HG02642 (cell line): ENCODE measurements at regions not wholly inside any gene's neighbourhood (a gene's known extent, or its start where the extent isn't known, plus 50 kb on each side); places are given as distances from the start of the nearest gene placed in this dataset.
"Not testable (repeated sequence)": the region's sequence is repeated elsewhere in the genome, so short reads cannot be mapped to it uniquely, and the experiment has no call there.

Experiments used
- ATAC-seq: cut with Tn5 transposase; IDR thresholded peaks from one replicate; pipeline ENCODE4 v1.9.1; 2021; ENCODE audit warnings: mild to moderate bottlenecking; ENCODE audit not compliant: unreplicated experiment, poor library complexity

DNA sequence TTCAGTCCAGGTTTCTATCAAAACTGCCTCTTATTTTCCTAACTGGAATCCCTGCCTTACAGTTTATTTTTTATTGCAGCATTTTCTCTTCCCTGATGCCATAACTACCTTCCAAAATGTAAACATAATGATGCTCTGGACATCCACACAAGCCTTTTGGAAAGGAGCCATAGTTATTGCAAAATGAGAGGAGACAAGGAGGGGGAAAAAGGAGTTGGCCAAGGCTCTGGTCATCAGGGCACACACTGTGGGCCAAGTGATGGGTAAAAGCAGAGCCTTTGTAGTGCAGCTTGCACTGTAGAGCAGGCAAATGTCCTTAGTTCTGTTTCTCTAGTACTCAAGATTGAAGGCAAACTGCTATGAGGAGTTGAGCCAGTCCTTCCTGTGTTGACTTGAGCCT, 289.3 kb upstream of the MTPN start:
- no peak for ATAC-seq

DNA sequence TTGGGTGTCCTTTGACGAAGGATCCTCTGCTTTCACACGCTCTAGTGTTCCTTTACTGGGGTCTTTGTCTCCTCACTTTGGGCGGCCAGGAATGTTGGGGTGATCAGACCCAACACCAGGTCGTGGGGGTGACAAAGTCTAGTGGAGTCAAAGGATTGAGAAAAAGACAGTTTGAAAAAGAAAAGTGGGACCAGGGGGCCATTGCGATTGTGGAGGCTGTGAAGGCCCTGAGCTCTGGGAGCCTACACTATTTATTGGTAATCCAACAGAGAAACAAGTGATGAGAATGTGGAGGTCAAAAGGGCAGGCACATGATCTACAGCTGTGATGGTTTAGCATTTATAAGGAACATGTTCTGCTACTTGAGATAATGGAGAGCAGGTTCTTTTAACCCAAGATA, 287.1 kb upstream of the MTPN start:
- not testable (repeated sequence) for ATAC-seq

DNA sequence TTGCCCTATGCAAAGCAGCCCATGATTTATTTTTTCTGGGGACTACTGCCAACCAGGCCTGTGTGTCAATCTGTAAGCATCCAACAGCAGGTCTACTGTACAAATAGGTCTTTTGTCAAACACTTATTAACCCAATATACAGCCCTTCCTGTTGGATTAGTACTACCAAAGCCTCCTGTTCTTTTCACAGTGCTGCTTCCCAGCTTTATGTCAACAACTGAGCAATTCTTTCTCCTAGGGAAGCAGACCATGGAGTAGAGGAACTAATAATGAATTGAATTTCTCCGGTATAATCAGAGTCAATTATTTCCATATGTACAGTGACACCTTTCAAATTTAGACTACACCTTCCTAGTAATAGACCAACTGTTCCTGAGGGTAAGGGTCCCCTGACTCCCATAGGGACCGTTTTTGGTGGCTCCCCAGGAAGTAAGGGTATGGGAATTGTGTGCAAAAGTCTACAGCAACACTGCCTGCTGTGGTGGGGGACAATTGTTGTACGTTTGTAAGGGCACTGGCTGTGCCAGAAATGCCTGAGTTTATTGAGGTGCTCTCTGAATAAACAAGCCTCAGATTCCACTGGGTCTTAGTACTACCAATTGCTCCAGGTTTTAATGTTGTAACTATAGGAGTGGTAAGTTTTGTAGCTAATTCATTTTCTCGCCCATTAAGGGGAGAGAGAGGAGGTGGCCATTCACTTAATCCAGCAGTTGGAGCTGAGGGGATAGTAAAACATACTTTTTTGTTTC, 286.1 kb upstream of the MTPN start:
- ATAC-seq = not testable (repeated sequence)

DNA sequence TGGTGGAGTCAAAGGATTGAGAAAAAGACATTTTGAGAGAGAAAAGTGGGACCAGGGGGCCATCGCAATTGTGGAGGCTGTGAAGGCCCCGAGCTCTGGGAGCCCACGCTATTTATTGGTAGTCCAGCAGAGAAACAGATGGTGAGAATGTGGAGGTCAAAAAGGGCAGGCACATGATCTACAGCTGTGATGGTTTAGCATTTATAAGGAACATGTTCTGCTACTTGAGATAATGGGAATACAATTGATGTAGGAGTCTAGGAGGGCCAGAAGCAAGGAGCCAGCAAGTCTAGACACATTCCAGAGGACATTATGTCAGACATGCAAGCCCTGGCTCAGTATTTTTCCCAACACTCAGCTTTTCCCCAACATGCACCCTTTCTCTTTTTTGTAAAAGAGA, 283.4 kb upstream of the MTPN start:
- not testable (repeated sequence) for ATAC-seq

DNA sequence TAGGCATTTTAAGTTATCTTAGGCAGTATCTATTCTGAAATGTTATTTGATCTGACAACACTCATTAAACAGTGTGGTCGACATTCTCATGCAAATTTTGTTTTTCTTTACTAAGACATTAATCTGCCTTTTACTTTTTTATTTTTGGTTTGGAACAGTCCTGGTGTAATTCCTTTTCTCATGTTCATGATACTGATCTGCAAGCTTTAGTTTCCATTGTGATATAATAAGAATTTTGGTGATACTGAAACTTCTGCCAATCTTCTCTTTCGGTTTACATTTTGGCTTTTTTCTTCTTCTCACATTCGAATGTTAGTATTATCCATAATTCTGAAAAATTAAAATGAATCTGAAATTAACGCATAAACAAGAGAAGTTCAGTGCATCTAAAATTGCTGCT, 281.9 kb upstream of the MTPN start:
- ATAC-seq = no peak

DNA sequence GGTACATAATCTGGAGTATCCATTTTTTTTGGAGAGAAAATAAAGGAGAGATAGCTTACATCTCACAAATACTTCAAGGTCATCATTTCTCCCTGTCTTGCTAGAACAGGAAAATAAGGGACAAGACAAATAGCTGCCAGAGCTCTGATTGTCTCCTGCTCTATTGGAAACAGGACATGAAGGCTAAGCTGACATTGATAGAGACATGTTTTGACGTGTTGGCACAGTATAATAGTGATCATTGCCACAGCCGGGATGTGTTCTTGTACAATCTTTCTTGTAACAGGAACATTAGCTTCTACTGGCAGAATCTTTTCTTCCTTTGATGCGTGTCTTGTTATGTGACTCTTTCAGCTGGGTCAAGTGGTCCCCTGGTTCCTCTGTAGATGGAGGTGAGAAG, 279.3 kb upstream of the MTPN start:
- ATAC-seq = no peak

DNA sequence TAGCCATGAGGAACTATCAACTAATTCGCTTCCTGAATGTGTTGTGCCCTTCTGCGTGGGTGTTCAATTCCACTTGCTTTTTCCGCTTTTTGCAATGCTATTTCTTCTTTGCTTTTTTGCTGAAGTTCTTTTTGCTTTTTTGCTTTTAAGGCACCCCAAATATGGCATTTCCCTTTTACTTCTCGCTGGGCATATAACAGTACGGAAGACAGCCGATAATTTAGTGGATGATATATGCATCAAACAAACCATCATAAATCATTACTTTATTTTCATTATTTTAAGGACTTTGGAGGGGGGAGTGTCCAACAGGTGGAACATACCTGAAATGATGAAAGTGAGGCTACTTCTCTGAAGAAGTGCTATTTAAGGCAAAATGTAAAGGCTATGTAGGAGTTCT, 277.0 kb upstream of the MTPN start:
- ATAC-seq = no peak

DNA sequence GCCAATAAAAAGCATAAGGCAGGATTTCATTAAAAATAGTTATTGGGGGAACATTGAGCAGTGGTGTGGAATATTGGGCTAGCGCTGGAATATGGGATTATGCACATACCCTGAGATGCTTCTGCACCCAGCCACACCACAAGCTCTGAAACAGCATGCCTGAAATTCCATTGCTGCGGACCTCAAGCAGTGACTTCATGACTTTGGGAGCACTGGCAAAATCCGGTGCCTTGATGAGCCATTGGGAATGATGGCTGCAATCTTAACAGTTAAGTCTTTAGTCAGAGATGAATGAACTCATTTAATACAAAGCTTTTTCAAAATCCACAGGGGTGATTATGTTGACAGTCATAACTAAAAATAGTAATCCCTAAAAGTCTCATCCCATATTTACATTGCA, 274.7 kb upstream of the MTPN start:
- ATAC-seq = no peak

DNA sequence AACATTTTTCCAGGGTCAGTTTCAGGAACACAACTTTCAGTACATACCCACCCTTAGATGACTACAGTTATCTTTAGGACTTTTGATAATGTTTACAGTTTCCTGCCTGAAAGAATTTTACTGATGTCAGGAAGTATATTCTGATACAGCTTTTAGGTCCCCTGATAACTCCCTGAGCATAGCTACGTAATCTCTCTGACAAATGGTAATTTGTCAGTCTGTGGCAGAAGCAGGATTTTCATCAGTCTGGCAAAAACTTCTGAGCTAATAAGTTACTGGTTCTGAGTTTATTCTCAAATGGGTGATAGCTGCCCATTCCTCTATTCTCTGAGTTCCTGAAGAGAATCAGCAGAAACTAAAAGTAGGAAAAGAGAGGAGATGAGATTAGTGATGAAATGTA, 270.1 kb upstream of the MTPN start:
- no peak for ATAC-seq

DNA sequence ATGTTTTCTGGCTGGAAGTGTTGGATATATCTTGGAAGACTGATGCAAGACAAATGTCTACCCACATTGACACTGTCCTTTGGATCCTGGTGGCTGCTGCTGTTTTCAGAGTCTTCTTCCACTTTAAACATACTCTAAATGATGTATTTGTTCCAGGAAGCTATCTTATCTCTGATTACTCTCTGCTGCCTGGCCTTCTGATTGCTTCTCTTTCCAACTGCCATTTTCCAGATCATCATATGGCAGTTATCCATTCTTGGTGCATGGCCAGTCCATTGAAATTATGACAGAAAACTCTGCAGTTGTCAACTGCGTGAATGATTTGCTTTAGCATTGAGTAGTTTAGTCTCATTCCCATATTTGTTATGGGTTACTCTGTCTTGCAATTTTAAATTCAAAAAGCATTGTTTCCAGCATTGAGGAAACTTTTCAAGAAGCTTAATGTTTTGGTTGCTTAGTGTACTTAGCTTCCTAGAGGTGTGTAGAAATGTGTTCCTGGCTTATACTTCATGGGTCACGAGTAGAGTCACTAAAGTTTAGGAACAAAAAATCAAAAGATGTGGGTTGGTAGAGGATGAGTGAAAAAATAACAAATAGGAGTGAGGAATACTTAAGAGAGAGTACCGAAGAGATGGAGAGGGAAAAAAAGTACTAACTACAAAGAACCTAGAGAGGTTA, 268.3 kb upstream of the MTPN start:
- no peak for ATAC-seq

DNA sequence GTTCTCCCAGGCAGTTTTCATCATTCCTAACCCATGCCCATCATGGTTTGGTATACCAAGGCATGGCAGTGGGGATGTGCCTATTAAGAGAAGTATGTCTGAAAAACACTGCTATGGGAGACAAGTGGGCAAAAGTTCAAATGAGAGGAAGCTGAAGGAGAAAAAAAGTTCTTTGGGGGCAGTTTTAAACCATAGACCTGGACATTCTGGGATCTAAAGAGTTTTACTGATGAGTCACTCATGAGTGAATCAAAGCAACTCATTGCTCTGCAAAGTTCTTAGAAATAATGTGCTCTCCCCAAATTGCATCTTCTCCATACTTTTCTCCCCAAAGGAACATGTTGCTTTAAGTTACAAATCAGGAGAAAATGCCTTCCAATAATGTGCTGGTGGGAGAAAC, 256.9 kb upstream of the MTPN start:
- ATAC-seq = no peak

DNA sequence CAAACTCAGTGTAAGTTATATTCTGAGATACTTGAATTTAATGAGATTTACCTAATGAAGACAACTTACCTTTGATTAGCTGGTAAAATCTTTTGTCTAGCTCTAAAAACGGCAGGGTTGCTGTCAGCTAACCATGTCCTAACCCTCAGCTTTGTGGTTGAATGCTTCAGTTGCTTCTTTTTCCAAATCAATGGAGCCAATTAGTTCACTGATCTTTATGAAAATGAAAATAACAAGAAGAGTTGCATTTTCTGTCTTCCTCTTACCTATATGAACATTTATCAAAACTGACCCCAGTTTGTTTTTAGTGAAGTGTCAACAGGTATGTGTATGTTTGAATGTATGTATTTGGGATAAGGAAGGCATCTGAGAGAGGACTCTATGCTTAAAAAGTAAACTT, 253.1 kb upstream of the MTPN start:
- ATAC-seq = no peak

DNA sequence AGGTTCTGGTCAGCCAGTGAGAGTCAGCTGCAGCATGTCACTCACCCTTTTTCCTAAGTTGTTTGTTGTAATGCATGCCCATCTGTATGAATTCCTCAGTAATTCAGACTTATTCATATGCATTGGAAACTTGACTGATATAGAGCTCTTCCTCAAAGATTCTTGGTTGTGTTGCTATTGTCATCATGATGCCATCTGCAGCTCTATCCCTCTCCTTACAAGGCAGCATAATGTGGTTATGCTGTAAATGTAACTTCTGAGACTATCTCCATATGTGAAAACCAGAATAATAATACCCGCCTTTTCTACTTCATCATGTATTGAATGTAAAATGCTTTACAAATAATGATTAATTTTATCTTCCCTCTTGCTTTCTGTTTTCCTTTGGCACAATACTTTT, 252.6 kb upstream of the MTPN start:
- no peak for ATAC-seq

DNA sequence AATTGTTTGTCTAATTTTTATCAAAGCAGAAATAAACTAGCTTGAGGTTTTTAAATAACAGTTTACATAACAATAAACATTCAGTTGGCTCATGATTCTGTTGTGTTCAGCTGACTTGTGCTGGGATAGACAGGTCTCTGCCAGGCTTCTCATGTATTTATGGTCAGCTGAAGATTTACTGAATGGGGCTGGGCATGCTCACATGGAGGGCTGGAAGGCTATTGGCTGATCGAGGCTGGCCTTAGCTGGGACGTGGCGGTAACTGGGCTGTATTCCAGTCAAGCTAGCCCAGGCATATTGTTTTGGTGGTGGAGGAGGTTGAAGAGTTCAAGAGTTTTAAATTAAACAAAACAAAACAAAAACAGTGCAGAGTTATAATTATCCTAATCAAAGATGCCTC, 251.0 kb upstream of the MTPN start:
- no peak for ATAC-seq

DNA sequence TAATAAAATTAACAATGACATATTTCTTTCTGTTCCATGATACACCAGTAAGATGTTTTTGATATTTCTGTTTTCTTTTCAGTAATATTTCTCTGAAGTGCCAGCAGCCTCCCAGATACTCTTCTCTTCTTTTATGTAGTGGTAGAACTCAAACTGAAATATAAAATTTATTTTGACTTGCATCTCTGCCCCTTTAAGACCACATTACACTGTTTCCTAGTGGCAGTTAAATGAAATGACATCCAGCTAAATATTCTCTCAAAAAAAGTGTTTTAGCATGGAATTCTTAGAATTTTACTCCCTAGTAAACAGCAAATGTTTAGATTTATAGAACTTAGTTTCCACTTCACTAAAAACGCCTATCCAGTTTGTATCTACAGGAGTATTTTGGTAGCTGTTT, 237.2 kb upstream of the MTPN start:
- ATAC-seq = no peak

DNA sequence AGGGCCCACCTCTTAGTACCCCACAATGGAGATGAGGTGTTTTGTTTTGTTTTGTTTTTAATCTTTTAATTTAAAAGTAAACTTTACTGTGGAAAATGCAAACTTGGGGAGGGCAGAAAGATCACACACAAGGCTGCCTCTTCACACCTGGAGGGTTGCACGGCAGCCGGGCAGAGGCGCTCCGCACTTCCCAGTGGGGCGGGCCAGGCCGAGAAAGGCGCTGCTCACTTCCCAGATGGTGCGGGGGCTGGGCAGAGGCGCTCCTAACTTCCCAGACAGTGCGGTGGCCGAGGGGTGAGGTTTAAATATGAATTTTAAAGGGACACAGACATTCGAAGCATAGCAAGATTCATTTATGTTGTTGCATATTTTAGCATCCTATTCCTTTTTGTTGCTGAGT, 235.9 kb upstream of the MTPN start:
- ATAC-seq = no peak

DNA sequence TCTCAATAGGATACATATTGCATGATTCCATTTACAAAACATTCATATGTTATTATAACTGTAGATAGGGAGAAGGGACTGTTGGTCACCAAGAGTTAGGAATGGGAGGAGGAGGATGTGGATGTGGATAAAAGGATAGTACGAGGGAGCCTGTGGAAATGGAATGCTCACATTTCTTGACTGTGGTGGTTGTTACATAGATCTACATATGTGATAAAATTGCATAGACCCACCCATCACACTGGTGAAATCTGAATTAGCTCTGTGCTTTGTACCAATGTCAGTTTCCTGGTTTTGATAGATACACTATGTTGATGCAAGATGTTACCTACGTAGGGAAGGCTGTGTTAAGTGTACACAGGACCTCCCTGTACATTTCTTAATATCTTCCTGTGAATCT, 233.5 kb upstream of the MTPN start:
- ATAC-seq = no peak

DNA sequence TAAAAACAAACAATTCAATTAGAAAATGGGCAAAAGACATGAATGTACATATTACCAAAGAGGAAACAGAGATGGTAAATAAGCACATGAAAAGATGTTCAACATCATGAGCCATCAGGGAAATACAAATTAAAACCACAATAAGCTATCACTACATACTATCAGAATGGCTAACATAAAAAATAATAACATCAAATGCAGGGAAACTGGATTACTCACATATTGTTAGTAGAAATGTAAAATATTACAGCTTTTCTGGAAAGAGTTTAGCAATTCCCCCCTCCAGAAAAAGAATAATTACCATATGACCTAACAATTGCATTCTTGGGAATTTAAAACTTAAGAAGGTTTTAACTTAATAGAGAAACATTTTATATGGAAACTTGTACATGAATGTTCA, 232.9 kb upstream of the MTPN start:
- no peak for ATAC-seq

DNA sequence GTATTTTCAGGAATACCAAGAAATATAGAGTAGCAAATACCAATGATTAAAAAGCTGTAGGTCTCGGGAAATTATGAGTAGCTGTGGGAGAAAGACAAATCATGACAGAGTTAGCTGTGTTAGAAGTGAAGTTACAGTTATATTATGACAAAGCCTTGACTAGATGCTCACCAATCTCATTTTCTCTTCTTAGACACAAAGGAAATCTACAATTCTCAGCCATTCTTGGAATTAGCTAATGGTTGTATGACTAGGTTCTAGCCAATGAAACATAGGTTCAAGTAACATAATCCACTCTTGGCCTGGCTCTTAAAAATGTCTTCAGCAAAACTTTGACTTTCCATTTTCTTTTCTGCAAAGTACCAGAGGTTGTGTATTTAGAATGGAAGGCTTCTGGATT, 228.8 kb upstream of the MTPN start:
- no peak for ATAC-seq

DNA sequence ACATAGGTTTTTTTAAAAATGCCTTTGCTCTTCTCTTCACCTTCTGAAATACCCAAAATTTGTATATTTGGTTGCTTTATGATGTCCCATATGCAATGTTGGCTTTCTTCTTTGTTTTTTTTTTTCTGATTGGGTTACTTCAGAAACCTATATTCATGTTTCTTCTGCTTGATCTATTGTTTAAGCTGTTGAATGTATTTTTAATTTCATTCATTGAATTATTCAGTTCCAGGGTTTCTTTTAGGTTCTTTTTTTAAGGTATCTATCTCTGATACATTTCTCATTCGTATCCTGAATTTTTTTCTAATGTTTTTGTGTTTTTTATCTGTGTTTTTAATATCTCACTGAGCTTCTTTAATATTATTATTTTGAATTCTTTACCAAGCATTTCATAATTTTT, 221.0 kb upstream of the MTPN start:
- no peak for ATAC-seq

DNA sequence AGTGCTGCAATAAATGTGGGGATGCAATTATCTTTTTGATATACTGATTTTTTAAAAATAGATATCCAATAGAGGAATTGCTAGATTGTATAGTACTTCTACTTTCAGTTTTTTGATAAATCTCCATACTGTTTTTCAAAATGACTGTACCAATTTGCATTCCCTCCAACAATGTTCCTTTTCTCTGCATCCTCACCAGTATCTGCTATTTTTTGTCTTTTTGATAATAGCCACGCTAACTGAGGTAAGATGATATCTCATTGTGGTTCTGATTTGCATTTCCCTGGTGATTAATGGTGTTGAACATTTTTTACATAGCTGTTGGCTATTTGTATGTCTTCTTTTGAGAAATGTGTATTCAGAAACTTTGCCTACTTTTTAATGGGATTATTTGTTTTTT, 217.7 kb upstream of the MTPN start:
- ATAC-seq = no peak

DNA sequence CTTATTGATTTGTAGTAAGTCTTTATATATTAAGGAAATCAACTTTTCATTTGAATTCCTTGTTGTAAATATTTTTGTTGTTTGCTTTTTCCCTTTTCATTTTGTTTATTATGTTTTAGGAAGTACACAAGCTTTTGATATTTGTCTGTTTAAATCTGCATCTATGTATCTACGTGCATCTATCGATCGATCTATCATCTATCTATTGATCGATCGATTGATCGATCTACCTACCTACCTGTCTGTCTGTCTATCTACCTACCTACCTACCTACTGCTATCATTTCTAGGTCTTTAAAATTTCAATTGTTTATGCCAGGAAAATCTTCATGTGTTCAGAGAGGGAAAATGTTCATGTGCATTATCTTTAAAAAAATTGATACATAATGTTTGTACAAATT, 216.8 kb upstream of the MTPN start:
- ATAC-seq = no peak
